Mesodermal cell (in vitro differentiated cells): ENCODE measurements at regions not wholly inside any gene's neighbourhood (a gene's known extent, or its start where the extent isn't known, plus 50 kb on each side); places are given as distances from the start of the nearest gene placed in this dataset.

Source experiments
- H3K27ac ChIP-seq: 2 replicates; pipeline ENCODE4 v1.7.0; 2013; ENCODE audit warnings: mild to moderate bottlenecking, low read depth, low read length, moderate library complexity; ENCODE audit not compliant: severe bottlenecking
- H3K36me3 ChIP-seq: 2 replicates; pipeline ENCODE4 v1.7.1; 2013; ENCODE audit warnings: mild to moderate bottlenecking, low read length, moderate library complexity; ENCODE audit not compliant: control insufficient read depth, insufficient read depth
- H3K4me1 ChIP-seq: one replicate; pipeline ENCODE4 v1.7.1; 2013; ENCODE audit warnings: mild to moderate bottlenecking, low read length; ENCODE audit not compliant: insufficient read depth, control insufficient read depth, poor library complexity, severe bottlenecking
- H3K4me3 ChIP-seq: 2 replicates; pipeline ENCODE4 v1.7.0; 2013; ENCODE audit warnings: low read length, control low read depth, mild to moderate bottlenecking; ENCODE audit not compliant: insufficient read depth, poor library complexity, severe bottlenecking; ENCODE audit errors: extremely low read depth
- H3K9me3 ChIP-seq: 2 replicates; pipeline ENCODE4 v1.7.1; 2013; ENCODE audit warnings: mild to moderate bottlenecking, low read length, moderate library complexity; ENCODE audit not compliant: control insufficient read depth
- WGBS, 2 experiments: methylation state at CpG; one replicate each; pipeline ENCODE4 v1.1.5; 2013; ENCODE audit warnings: missing lambda C conversion rate in 2 of 2; ENCODE audit not compliant: insufficient coverage in 2 of 2; 5-methylcytosine and 5-hydroxymethylcytosine counted together

DNA sequence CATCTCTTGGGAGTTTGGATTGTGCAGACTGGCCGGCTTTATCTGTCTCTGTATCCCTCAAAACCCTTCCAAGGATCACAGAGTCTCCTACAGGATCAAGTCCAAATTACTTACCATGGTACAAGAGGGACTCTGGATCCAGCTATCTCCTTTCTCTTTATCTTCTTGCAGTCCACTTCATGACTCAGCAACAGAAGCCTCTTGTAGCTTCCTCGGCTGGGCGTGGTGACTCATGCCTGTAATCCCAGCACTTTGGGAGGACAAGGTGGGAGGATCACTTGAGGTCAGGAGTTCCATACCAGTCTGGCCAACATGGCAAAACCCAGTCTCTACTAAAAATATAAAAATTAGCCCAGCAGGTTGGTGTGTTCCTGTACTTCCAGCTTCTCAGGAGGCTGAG is 189.7 kb downstream of the BCAT1 start:
- H3K4me3 ChIP-seq, result no peak overlapping the region
- H3K27ac ChIP-seq, result peak overlapping the region; percentile 95
- H3K4me1 ChIP-seq, result peaks cover 60% of the 10 kb centered on the region
- WGBS, 2 experiments, result 60 to 100% methylated on average over 1 of the region's 3 CpGs
- no peaks in the 10 kb centered on the region for H3K9me3 ChIP-seq
- no peaks in the 10 kb centered on the region for H3K36me3 ChIP-seq

DNA sequence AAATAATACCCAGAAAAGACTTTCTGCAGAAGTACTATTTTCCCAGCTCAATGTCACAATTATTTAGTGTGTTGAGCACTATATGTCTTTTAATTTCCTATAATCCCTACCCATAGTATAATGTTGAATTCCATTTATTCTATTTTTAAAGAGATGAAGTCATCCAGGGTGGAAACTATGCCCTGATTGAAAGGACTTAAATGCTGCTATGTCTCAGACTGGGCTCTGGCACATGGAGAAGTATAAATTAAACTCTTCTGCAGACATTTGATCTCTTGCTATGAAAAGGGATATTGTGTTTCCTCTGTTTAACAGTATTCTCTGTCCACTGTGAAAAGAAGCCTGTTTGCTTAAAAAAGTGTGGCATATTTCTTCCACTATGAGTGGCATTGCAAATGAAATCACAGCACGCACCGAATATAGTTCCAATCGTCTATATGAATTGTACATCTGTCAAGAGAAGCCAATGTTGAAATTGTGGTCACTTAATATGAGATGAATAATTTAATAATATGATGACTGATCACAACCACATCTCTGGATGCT is 192.3 kb downstream of the BCAT1 start:
- H3K36me3 ChIP-seq, result no peaks in the 10 kb centered on the region
- no peak overlapping the region for H3K4me3 ChIP-seq
- no peaks in the 10 kb centered on the region for H3K9me3 ChIP-seq
- H3K4me1 ChIP-seq, result peaks cover 63% of the 10 kb centered on the region
- H3K27ac ChIP-seq, result peak overlapping the region; percentile 2
- 100% methylated on average over 2 to 3 of the region's 3 CpGs for WGBS, 2 experiments

DNA sequence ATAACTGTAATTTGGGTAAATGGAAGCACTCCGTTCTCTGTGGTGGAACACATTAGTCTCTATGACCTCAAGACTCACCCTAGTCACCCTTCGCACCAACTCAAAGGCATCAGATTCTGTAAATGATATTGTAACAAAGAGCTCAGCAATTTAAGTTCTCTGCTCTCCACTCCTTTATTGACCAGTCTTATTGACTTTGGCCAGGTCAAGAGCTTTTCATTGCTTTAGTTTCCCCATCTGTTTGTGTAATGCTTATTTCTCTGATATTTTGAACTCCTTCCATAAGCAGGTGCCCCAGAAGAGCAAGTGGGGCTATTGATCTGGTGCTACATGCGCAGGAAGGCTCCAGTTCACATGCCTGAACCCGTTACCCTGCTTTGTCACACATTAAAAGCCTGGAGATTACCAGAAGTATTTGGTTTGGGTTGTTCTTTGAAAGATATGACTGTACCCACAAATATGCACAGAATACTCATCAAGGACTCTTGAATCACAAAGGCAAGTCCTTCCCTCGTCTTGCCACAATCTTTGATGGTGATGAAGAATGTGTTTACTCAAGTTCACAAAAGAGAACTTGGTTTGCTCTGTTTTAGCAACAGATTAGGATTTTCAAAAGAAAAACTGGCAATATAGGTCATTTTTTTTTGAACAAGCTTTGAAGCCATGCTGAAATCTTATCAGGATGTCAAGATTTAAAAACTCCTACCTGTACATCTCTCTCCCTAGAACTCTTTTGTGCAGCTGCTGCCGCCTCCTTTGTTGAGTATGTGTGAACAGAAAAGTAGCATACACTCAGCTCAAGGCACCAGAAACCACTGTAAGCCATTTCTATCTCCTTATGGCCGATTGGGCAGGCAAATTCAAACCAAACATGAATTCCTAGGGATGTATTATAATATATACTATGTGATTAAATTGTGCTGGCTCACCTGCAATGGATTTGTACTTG is 193.9 kb downstream of the BCAT1 start:
- no peaks in the 10 kb centered on the region for H3K9me3 ChIP-seq
- H3K27ac ChIP-seq, result peak overlapping the region; percentile 68
- peaks cover 60% of the 10 kb centered on the region for H3K4me1 ChIP-seq
- H3K4me3 ChIP-seq, result no peak overlapping the region
- no peaks in the 10 kb centered on the region for H3K36me3 ChIP-seq
- 71% methylated on average over 1 of the region's 7 CpGs; no CpG with 5 or more reads in 1 of the 2 experiments for WGBS, 2 experiments

DNA sequence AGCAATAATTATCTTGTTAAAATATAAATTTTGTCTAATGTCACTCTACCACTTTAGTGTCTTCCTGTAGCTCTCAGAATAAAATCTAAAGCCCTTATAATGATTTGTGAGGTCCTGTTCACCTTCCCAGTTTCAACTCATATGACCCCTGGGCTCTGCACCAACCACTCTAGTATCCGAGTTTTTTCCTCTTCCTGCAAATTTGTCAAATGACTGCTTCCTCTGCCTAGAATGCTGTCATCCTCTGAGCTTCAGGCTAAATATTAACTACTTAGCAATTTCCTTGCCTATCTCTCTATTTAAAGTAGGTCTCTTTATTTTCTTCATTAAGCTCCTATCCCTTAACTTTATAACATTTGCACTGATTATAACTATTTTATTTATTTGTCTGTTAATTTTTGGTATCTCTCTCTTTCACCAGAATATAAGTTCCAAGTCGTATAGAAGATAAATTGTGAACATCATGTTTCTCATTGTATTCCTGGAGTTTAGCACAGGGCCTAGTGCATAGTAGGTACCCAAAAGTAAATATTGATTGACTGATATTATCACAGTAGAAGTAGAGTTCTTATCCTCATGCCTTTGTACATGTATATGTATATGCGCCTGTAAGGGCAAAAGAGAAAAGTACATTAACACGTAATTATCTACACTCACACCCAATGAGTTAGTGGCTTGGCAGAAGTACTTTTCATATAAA is 196.0 kb downstream of the BCAT1 start:
- Histone ChIP-seq H3K36me3 (no peaks in the 10 kb centered on the region), H3K4me3 (no peak overlapping the region), H3K27ac (no peak overlapping the region), H3K9me3 (no peaks in the 10 kb centered on the region), H3K4me1 (peaks cover 56% of the 10 kb centered on the region)
- WGBS, 2 experiments, result 75 to 83% methylated on average over 1 of the region's 4 CpGs

DNA sequence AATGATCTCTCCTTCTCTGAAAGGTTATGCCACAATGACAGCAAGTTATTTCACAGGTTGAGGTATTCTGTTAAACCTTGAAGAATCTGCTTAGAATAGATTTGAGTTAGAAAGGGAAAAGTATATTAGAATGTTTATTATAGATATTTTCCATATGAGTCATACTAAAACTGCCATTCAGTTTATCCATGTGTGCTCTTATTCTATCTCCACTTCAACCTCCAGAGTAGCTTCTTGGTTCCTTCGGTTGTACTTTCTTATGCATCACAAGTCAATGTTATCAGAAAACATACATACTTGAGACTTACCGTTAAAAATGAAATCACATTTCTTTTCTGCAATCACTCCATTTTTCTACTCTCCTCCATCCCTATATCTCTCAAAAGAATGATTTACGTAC is 197.7 kb downstream of the BCAT1 start:
- Histone ChIP-seq H3K36me3 (no peaks in the 10 kb centered on the region), H3K27ac (no peak overlapping the region), H3K4me3 (no peak overlapping the region)

DNA sequence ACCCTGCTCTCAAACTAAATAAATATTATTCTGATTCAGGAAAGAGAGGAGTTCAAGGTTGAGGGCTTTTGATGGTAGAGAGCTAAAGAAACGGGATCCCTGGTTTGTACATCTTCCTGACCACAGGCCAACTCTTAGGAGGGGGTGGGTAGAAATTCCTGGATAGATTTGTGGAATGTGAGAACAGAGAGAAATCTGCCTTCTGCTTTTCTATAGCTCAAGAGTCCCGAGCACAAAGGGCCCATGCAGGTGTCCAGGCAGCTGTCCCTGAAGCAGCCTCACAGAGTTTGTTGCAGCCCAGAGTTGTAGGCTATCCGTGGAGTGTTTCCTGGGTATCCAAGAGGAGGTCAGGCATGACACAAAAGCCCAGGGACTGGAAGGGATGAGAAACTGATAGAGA is 198.6 kb downstream of the BCAT1 start:
- Histone ChIP-seq H3K4me1 (peaks cover 35% of the 10 kb centered on the region), H3K9me3 (no peaks in the 10 kb centered on the region), H3K4me3 (no peak overlapping the region), H3K27ac (no peak overlapping the region), H3K36me3 (no peaks in the 10 kb centered on the region)
- WGBS, 2 experiments, result 66 to 81% methylated on average over 3 of the region's 3 CpGs

More for the DNA sequence above, 197.7 kb downstream of the BCAT1 start:
- Histone ChIP-seq H3K9me3 (no peaks in the 10 kb centered on the region), H3K4me1 (peaks cover 44% of the 10 kb centered on the region)
- 93 to 97% methylated on average over 3 of the region's 3 CpGs for WGBS, 2 experiments

DNA sequence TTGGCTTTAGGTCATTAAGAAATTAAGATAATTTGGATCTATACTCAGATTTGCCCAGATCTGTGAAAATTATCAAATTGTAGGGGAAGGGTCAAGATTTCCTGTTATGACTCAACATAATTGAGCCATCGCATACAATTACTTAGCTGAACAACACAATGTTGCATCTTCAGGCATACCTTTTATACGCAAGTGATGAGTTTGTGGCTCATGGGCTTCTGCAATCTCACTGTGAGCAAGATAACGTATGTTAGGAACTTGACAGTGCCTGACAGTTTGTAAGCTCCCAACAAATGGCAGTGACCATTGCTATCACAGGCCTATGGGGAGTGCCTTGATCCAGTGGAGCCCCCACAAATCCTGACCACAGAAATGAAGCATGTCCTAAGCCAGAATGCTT is 199.7 kb downstream of the BCAT1 start:
- 75 to 76% methylated on average over 2 of the region's 3 CpGs for WGBS, 2 experiments
- Histone ChIP-seq H3K4me3 (no peak overlapping the region), H3K4me1 (peaks cover 35% of the 10 kb centered on the region), H3K9me3 (no peaks in the 10 kb centered on the region), H3K27ac (no peak overlapping the region), H3K36me3 (no peaks in the 10 kb centered on the region)

DNA sequence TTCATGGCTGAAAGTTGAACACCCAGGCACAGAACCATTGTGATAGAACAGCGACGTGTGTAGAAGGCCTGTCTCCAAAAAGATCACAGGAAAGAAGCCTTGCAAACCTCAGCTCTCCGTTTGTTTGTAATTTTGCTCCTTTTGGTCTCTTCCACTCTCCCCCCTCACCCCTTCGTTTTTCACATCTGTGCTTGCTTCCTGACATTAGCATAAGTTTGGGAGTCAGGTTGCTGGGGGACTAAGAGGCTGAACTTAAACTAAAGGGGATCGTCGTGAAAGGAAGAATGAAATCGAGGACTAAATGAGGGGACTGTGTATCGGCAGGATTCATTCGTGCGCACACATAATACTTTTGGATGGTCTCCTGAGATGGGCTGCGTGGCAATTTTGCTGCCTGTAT is 200.6 kb downstream of the BCAT1 start:
- Histone ChIP-seq H3K36me3 (no peaks in the 10 kb centered on the region), H3K27ac (no peak overlapping the region), H3K9me3 (no peaks in the 10 kb centered on the region), H3K4me3 (no peak overlapping the region), H3K4me1 (peaks cover 40% of the 10 kb centered on the region)
- WGBS, 2 experiments, result 34 to 47% methylated on average over 5 to 8 of the region's 11 CpGs

DNA sequence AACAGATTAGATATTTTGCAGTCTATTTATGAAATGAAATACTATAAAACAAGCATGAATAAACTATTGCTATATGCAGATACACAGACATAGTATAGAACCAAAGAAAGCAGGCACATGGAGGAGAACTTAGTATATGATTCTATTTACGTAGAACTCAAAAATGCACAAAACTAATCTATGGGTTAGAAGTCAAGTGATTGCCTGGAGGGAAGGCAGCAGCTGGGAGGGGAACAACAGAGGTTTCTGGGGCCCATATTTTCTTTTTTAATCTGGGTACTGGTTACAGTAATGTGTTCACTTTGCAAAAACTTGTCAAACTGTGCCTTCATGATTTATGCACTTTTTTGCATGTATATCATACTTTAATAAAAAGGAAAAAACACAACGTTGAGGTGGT is 202.0 kb downstream of the BCAT1 start:
- 80 to 100% methylated on average over 1 of the region's 2 CpGs for WGBS, 2 experiments
- Histone ChIP-seq H3K4me3 (no peak overlapping the region), H3K9me3 (no peaks in the 10 kb centered on the region), H3K36me3 (no peaks in the 10 kb centered on the region), H3K4me1 (peaks cover 42% of the 10 kb centered on the region), H3K27ac (no peak overlapping the region)

DNA sequence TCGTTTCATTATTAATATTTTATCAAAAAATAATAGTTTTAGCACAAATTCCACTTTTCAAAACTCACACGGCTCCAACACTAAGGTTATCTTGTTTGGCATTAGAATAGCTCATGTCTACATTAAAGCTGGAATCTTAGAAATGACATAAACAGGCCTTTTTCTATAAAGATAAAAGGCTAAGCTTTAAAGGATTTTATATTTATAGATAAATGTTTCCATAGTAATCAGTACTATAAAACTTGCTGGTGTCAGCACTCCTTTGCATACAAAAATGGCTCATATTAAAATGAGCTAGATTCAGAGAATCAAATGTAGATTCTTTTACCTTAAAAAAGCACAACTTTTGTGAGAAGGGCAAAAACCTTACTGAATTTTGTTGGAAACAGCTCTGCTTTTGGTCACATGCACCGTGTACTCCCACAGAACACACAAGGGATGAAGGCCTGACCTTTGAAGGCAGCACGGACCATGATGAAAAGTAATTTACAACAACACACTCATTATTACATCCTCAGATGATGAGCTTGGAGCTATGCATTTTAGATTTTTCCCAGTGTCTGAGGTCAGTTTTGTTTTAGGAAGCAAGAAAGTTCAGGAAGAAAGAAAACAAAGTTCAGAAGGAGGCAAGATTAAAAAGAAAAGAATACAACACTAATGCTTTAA is 202.8 kb downstream of the BCAT1 start:
- Histone ChIP-seq H3K4me3 (no peak overlapping the region), H3K27ac (no peak overlapping the region), H3K4me1 (peaks cover 36% of the 10 kb centered on the region), H3K9me3 (no peaks in the 10 kb centered on the region), H3K36me3 (no peaks in the 10 kb centered on the region)
- 80 to 94% methylated on average over 1 to 2 of the region's 4 CpGs for WGBS, 2 experiments
